ENCODE measurements at regions not wholly inside any gene's neighbourhood (a gene's known extent, or its start where the extent isn't known, plus 50 kb on each side); places are given as distances from the start of the nearest gene placed in this dataset.

DNA sequence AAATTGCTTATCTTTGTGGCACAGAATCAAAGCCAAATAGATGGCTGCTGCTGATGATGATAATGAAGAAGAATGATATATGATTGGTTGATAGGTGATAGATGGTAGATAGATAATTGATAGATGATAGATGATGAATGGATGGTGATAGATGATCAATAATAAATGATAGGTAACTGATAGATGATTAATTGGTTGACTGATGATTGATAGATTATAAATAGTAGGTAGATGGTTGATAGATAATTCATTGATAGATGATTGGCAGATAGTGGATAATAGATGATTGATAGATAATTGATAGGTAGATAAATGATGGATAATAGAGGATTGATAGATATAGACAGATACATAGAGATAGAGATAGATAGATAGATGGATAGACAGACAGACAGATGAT, 430.2 kb downstream of the EIPR1 start:
- TF ChIP-seq, protein P1, sequence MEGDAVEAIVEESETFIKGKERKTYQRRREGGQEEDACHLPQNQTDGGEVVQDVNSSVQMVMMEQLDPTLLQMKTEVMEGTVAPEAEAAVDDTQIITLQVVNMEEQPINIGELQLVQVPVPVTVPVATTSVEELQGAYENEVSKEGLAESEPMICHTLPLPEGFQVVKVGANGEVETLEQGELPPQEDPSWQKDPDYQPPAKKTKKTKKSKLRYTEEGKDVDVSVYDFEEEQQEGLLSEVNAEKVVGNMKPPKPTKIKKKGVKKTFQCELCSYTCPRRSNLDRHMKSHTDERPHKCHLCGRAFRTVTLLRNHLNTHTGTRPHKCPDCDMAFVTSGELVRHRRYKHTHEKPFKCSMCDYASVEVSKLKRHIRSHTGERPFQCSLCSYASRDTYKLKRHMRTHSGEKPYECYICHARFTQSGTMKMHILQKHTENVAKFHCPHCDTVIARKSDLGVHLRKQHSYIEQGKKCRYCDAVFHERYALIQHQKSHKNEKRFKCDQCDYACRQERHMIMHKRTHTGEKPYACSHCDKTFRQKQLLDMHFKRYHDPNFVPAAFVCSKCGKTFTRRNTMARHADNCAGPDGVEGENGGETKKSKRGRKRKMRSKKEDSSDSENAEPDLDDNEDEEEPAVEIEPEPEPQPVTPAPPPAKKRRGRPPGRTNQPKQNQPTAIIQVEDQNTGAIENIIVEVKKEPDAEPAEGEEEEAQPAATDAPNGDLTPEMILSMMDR (IDR thresholded peaks at IDR 0.05): no peak
- TF ChIP-seq POLR2AphosphoS5 (IDR thresholded peaks at IDR 0.05): no peak

Measured in suprapubic skin (tissue), 3 donors.